Esophagus muscularis mucosa (tissue), 4 donors: ENCODE measurements at regions not wholly inside any gene's neighbourhood (a gene's known extent, or its start where the extent isn't known, plus 50 kb on each side); places are given as distances from the start of the nearest gene placed in this dataset.

Experiments used
- DNase-seq: peaks from one replicate; pipeline ENCODE4 v3.0.0-alpha.2; 2017; ENCODE audit errors: extremely low spot score
- H3K27ac ChIP-seq, 4 donors: fragments of 200-600 bp; sonication (generic); replicated peaks in 1 of 4; 1 replicate in 3 of 4; 2 replicates in 1 of 4; pipeline ENCODE4 v1.5.1; 2016 to 2019; ENCODE audit warnings: mild to moderate bottlenecking in 1 of 4
- H3K27me3 ChIP-seq, 4 donors: fragments of 200-600 bp; sonication (generic); one replicate each; pipeline versions ENCODE4 v1.5.1 to v1.6.0; 2016 to 2019
- H3K36me3 ChIP-seq, 4 donors: fragments of 200-600 bp; sonication (generic); one replicate each; pipeline ENCODE4 v1.5.1; 2016 to 2019
- H3K4me1 ChIP-seq, 4 donors: fragments of 200-600 bp; sonication (generic); one replicate each; pipeline ENCODE4 v1.5.1; 2016 to 2019
- H3K4me3 ChIP-seq, 4 donors: fragments of 200-600 bp; sonication (generic); 1 replicate in 2 of 4; 2 replicates in 2 of 4; pipeline ENCODE4 v1.5.1; 2016 to 2019; ENCODE audit warnings: mild to moderate bottlenecking in 4 of 4, moderate library complexity in 1 of 4
- H3K9me3 ChIP-seq, 4 donors: fragments of 200-600 bp; sonication (generic); 1 replicate in 3 of 4; 2 replicates in 1 of 4; pipeline ENCODE4 v1.5.1; 2016 to 2019
- CTCF ChIP-seq, 3 experiments: fragments of 200-600 bp in 2 of 3; fragments of 450-650 bp in 1 of 3; sonication (generic) in 2 of 3; IDR thresholded peaks; one replicate each; pipeline ENCODE4 v1.5.1; 2017 to 2019; ENCODE audit warnings: antibody characterized with exemption in 3 of 3, mild to moderate bottlenecking in 2 of 3, moderate library complexity in 1 of 3
- EP300 ChIP-seq: sonication (generic); formaldehyde crosslinking; IDR thresholded peaks from one replicate; pipeline ENCODE4 v1.6.1; 2017; ENCODE audit warnings: antibody characterized with exemption
- POLR2A ChIP-seq: fragments of 450-650 bp; IDR thresholded peaks from one replicate; pipeline ENCODE4 v1.6.1; 2017; ENCODE audit warnings: antibody characterized with exemption, moderate library complexity, mild to moderate bottlenecking, low read depth
- POLR2AphosphoS5 ChIP-seq, 2 donors: sonication (generic); formaldehyde crosslinking; IDR thresholded peaks; one replicate each; pipeline ENCODE4 v1.6.1; 2017; ENCODE audit warnings: antibody characterized with exemption in 2 of 2
- WGBS: methylation state at CpG from one replicate; pipeline ENCODE4 v1.1.5; 2018; 5-methylcytosine and 5-hydroxymethylcytosine counted together
- intact Hi-C: fragments of 100-400 bp; cut with DNase I; formaldehyde crosslinking; loops from one replicate; pipeline ENCODE4 v1.15.1; 2023

- TF ChIP-seq CTCF (IDR thresholded peaks at IDR 0.05) = no peak
- TF ChIP-seq EP300 = no peak
- no peak for TF ChIP-seq POLR2AphosphoS5 (IDR thresholded peaks at IDR 0.05)
- no peak for TF ChIP-seq POLR2A
- 88% methylated on average over 2 of the region's 3 CpGs for WGBS
- intact Hi-C loops = no loop called here
- no peaks in the 10 kb centered on the region for H3K27me3 ChIP-seq
- H3K4me3 ChIP-seq = no peak overlapping the region
- peaks cover 0 to 46% (median 0%) of the 10 kb centered on the region in 4 donors for H3K4me1 ChIP-seq
- DNase-seq = no peak
- no peaks in the 10 kb centered on the region for H3K9me3 ChIP-seq
- no peak overlapping the region for H3K27ac ChIP-seq
- H3K36me3 ChIP-seq = no peaks in the 10 kb centered on the region
These were observed 66.1 kb upstream of the ABLIM1 start for GRCh38 chr10:114723991-114724715.

GRCh38 chr10:114724716-114725106 is 66.6 kb upstream of the ABLIM1 start:
- intact Hi-C loops = no loop called here
- WGBS = 93% methylated on average over 3 of the region's 3 CpGs
- peaks cover 0 to 46% (median 0%) of the 10 kb centered on the region in 4 donors for H3K4me1 ChIP-seq
- no peaks in the 10 kb centered on the region for H3K36me3 ChIP-seq
- H3K9me3 ChIP-seq = no peaks in the 10 kb centered on the region
- no peak overlapping the region for H3K27ac ChIP-seq
- no peak for DNase-seq
- H3K27me3 ChIP-seq = no peaks in the 10 kb centered on the region
- TF ChIP-seq POLR2A = no peak
- no peak for TF ChIP-seq POLR2AphosphoS5 (IDR thresholded peaks at IDR 0.05)
- no peak for TF ChIP-seq CTCF (IDR thresholded peaks at IDR 0.05)
- TF ChIP-seq EP300 = no peak
- H3K4me3 ChIP-seq = no peak overlapping the region

GRCh38 chr10:114726820-114727271 is 68.8 kb upstream of the ABLIM1 start:
- H3K9me3 ChIP-seq = no peaks in the 10 kb centered on the region
- peaks cover 0 to 38% (median 0%) of the 10 kb centered on the region in 4 donors for H3K4me1 ChIP-seq
- H3K4me3 ChIP-seq = no peak overlapping the region
- no peak overlapping the region for H3K27ac ChIP-seq
- no peaks in the 10 kb centered on the region for H3K27me3 ChIP-seq
- no peak for DNase-seq
- intact Hi-C loops = no loop called here
- no peaks in the 10 kb centered on the region for H3K36me3 ChIP-seq
- WGBS = 75% methylated on average over 3 of the region's 3 CpGs
- TF ChIP-seq POLR2A (no peak), POLR2AphosphoS5 (IDR thresholded peaks at IDR 0.05) (no peak), EP300 (no peak), CTCF (IDR thresholded peaks at IDR 0.05) (no peak)

- DNase-seq = no peak
- WGBS = 93% methylated on average over 4 of the region's 4 CpGs
- Histone ChIP-seq H3K4me3 (no peak overlapping the region), H3K9me3 (no peaks in the 10 kb centered on the region), H3K27ac (no peak overlapping the region), H3K4me1 (peaks cover 0 to 26% (median 0%) of the 10 kb centered on the region in 4 donors), H3K27me3 (no peaks in the 10 kb centered on the region), H3K36me3 (no peaks in the 10 kb centered on the region)
- intact Hi-C loops = no loop called here
- TF ChIP-seq CTCF (IDR thresholded peaks at IDR 0.05) (no peak), EP300 (no peak), POLR2A (no peak), POLR2AphosphoS5 (IDR thresholded peaks at IDR 0.05) (no peak)
These were observed 70.2 kb upstream of the ABLIM1 start for GRCh38 chr10:114728325-114728724.
